Fibroblast of peridontal ligament (primary cell): ENCODE measurements at regions not wholly inside any gene's neighbourhood (a gene's known extent, or its start where the extent isn't known, plus 50 kb on each side); places are given as distances from the start of the nearest gene placed in this dataset.
"Not testable (repeated sequence)": the region's sequence is repeated elsewhere in the genome, so short reads cannot be mapped to it uniquely, and the experiment has no call there.

ENCODE experiments used
- DNase-seq: peaks from one replicate; pipeline ENCODE4 v3.0.0-alpha.2; 2010; ENCODE audit errors: extremely low read depth

DNA sequence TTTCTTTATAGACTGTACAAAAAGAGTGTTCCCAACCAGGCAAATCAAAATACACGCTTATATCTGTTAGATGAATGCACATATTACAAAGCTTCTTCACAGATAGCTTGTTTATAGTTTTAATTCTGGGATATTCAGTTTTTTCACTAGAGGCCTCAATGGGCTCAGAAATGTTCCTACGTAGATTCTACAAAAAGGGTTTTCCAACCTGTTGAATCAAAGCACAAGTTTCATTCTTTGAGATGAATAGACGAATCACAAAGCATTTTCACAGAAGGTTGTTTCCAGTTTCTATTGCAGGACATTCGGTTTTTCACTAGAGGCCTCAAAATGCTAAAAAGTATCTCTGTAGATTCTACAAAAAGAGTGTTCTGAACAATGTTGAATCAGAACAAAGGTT is 1490.3 kb downstream of the UQCRFS1 start:
- no peak for DNase-seq

DNA sequence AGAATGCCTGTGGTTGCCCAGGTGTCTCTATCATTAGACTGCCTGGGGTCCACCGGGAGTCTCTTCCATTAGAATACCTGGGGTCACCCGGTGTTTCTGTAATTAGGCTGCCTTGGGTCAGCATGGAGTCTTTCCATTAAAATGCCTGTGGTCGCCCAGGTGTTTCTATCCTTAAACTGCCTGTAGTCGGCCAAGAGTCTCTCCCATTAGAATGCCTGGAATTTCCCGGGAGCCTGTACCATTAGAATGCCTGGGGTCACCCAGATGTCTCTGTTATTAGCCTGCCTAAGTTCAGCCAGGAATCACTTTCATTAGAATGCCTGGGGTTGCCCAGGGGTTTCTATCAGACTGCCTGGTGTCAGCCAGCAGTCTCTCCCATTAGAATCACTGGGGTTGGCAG is 1492.8 kb downstream of the UQCRFS1 start:
- no peak for DNase-seq

DNA sequence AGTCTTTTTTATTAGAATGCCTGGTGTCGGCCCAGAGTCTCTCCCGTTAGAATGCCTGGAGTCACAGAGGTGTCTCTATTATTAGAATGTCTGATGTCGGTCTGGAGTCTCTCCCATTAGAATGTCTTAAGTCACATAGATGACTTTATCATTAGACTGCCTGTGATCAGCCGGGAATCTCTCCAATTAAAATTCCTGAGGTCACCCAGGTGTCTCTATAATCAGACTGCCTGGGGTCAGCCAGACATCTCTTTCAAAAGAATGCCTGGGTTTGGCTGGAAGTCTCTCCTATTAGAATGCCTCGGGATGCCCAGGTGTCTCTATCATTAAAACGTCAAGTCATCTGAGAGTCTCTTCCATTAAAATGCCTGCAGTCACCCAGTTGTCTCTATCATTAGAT is 1493.9 kb downstream of the UQCRFS1 start:
- DNase-seq = no peak

DNA sequence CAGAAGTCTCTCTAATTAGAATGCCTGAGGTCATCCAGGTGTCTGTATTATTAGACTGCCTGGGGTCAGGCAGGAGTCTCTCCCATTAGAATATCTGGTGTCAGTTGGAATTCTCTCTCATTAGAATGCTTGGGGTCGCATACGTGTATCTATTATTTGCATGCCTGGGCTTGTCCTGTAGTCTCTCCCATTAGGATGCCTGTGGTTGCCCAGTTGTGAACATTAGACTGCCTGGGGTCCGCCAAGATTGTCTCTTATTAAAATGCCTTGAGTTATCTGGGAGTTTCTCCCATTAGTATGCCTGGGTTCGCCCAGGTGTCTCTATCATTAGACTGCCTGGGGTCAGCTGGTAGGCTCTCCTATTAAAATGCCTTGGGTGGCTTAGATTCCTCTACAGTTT is 1494.7 kb downstream of the UQCRFS1 start:
- DNase-seq = no peak

DNA sequence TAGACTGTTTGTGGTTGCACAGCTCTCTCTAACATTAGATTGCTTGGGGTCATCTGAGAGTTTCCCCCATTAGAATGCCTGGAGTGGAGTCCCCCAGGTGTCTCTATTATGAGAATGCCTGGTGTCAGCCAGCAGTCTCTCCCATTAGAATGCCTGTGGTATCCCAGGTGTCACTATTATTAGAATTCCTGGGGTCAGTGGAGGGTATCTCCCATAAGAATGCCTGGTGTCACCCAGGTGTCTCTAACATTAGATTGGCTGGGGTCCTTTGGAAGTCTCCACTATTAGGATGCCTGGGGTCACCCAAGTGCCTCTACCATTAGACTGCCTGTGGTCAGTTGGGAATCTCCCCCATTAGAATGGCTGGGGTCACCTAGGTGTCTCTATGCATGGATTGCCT is 1495.1 kb downstream of the UQCRFS1 start:
- DNase-seq = no peak

DNA sequence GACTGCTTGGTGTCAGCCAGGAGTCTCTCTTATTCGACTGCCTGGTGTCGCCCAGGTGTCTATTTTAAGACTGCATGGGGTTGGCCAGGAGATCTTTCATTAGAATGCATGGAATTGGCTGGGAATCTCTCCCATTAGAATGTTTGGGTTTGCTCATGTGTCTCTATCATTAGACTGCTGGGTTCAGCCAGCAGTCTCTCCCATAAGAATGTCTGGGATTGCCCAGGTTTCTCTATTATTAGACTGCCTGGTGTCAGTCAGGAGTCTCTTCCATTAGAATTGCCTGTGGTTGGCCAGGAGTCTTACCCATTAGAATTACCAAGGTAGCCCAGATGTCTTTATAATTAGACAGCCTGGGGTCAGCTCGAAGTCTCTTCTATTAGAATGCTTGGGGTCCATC is 1496.0 kb downstream of the UQCRFS1 start:
- no peak for DNase-seq

DNA sequence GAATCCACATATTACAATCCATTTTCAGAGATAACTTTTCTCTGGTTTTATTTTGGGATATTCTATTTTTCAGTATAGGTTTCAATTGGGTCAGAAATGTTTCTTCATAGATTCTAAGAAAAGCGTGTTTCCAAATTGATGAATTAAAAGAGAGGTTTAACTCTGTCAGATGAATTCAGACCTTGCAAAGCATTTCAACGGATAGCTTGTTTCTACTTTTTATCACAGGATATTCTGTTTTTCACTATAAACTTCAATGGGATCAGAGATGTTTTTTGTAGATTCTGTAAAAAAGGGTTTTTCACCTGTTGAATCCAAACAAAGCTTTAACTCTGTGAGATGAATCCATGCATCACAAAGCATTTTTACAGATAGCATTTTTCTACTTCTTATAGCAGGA is 1498.1 kb downstream of the UQCRFS1 start:
- no peak for DNase-seq

DNA sequence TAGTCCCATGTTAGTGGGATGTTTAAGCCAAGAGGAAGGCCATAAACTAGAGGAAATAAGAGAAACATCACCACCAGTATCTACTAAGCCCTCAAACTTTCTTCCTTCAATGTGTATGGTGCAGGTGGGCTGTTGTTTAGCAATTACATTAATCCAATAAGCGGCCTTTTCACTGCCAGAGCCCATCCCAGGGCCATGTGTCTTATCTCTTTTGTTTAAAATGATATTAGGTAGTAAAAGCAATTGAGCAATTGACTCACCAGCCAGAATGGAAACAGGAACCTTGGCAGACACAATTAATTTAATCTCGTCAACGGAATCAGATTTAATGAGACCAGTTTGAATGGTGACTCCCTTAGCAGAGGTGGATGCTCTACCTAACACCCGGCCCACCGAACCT is 1503.5 kb downstream of the UQCRFS1 start:
- no peak for DNase-seq

DNA sequence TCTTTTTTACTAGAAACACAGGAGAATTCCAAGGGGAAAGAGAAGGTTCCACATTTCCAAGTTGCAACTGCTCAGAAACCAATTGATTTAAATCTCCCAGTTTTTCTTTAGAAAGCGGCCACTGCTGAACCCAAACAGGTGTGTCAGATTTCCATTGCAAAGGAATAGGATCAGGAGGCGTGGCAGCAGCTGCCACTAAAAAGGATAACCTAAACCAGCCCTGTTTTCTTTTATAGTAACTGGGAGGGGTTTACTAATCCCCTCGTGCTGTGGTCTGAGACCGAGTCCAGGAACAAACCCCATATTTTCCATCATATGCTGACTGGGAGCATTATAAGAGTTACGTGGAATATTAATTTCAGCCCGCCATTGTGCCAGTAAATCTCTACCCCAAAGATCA is 1504.0 kb downstream of the UQCRFS1 start:
- DNase-seq = not testable (repeated sequence)

DNA sequence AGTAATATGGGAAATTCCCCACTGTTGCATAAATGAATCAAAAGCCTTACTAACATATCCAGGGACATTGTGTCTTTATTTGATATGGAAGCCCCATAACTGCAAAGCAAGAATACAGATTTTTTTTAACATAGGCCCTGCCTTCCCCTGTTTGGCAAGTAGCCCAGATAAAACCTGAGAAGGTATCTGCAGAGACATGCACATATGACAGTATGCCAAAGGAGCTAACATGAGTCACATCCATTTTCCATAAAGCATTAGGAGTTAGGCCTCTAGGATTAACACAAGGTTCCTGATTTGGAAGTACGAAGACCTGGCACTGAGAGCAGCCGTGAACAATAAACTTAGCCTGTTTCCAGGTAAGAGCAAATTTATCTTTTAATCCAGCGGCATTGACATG is 1505.9 kb downstream of the UQCRFS1 start:
- DNase-seq = not testable (repeated sequence)

DNA sequence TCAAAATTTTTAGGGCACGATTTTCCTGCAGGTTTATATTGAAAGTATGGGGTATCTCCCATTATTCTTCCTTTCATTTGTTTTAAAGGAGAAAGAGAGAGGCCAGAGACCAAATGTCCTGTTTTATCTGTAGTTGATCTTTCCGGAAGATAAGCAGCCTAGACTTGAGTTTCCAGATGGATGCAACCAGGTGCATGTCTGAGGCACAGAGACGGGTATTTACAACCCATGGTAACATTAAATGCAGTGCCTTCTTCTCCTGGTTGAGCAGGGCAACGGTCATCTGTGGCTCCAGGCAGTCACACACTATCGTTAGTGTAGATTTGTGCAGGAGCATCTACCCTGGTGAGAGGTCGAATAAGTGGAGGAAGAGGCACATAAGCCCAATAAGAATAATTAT is 1507.1 kb downstream of the UQCRFS1 start:
- DNase-seq = no peak

DNA sequence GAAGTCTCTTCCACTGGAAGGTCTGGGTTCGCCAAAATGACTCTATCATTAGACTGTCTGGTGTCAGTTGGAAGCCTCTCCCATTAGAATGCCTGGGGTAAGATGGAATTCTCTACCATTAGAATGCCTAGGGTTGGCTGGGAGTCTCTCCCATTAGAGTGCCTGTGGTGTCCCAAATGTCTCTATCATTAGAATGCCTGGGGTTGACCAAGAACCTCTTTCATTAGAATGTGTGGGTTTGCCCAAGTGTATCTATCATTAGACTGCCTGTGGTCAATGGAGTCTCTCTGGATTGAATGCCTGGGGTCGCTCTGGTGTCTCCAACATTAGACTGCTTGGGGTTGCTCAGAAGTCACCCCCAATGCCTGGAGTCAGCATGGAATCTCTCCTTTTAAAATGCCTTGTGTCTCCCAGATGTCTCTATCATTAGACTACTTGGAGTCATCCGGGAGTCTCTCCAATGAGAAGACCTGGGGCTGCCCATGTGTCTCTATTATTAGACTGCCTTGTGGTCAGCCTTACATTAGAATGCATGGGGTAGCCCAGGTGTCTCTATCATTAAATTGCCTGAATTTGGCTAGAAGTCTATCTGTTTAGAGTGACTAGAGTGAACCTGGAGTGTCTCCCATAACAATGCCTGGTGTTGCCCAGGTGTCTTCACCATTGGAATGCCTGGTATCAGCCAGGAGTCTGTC is 1518.4 kb downstream of the UQCRFS1 start:
- no peak for DNase-seq

DNA sequence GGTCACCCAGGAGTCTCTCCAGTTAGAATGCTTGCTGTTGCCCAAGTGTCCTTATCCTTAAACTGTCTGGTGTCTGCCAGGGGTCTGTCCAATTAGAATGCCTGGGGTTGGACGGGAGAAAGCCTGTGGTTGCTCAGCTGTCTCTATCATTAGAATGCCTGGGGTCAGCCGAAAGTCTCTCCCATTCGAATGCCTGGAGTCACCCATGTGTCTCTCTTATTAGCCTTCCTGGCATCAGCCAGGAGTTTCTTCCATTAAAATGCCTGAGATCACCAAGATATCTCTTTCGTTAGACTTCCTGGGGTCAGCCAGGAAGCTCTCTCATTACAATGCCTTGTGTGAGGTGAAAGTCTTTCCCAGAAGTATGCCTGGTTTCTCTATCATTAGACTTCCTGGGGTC is 1521.0 kb downstream of the UQCRFS1 start:
- DNase-seq = no peak

DNA sequence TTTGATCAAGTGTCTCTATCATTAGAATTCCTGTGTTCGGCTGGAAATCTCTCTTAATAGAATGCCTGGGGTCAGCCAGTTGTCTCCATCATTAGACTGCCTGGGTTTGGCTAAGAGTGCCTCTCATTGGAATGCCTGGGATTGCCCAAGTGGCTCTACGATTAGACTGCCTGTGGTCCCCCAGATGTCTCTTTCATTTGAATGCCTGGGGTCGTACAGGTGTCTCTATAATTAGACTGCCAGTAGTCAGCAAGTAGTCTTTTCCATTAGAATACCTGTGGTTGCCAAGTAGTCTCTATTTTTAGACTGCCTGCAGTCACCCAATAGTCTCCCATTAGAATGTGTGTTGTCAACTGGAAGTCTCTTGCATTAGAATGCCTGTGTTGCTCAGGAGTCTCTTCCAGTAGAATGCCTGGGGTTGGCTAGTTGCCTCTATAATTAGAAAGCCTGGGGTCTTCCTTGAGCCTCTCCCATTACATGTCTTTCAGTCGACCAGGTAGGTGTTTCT is 1523.2 kb downstream of the UQCRFS1 start:
- DNase-seq = no peak

DNA sequence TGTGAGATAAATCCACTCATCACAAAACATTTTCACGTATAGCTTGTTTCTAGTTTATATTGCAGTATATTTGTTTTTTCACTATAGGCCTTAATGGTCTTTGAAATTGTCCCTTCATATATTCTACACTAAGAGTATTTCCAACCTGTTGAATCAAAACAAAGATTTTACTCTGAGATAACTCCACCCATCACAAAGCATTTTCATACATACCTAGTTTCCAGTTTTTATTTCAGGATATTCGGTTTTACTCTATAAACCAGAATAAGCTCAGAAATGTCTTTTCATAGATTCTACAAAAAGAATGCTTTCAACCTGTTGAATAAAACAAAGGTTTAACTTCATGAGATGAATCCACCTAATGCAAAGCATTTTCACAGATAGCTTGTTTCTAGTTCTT is 1528.7 kb downstream of the UQCRFS1 start:
- no peak for DNase-seq

DNA sequence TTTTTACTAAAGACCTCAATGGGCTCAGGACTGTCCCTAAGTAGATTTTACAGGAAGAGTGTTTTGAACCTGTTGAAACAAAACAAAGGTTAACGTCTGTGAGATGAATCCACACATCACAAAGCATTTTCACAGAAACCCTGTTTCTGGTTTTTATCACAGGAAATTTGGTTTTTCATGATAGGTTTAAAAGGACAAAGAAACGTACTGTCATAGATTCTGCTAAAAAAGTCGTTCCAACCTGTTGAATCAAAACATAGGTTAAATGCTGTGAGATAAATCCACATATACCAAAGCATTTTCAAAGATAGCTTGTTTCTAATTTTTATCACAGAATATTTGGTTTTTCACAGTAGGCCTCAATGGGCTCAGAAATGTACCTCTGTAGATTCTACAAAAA is 1531.0 kb downstream of the UQCRFS1 start:
- DNase-seq = no peak

DNA sequence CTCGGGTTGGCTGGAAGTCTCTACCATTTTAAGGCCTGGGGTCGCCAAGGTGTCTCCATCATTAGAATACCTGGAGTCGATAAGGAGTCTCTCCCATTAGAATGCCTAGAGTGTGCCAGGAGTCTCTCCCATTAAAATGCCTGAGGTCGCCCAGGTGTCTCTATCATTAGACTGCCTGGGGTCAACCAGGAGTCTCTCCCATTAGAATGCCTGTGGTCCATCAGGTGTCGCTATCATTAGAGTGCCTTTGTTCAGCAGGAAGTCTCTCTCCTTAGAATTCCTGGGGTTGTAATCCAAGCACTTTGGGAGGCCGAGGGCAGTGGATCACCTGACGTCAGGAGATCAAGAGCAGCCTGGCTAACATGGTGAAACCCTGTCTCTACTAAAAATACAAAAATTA is 1533.0 kb downstream of the UQCRFS1 start:
- DNase-seq = no peak

DNA sequence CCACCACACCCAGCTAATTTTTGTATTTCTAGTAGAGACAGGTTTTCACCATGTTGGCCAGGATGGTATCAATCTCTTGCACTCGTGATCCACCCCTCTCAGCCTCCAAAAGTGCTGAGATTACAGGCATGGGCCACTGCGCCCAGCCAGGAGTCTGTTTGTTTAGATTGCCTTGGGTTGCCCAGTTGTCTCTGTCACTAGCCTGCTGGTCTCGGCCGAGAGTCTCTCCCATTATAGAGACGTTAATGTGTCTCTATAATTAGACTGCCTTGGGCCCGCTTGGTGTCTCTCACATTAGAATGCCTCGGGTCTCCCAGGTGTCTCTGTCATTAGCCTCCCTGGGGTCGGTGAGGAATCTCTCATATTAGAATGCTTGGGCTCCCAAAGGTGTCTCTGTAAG is 1533.6 kb downstream of the UQCRFS1 start:
- DNase-seq = no peak

DNA sequence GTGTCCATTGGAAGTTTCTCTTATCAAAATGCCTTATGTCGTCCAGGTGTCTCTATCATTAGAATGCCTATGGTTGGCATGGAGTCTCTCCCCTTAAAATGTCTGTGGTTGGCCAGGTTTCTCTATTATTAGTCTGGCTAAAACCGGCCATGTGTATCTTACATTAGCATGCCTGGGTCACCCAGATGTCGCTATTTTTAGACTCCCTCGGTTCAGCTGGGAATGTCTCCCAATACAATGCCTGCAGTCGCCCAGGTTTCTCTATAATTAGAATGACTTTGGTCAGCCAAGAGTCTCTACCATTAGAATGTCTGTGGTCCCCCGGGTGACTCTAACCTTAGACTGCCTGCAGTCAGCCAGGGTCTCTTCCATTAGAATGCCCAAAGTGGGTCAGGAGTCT is 1536.1 kb downstream of the UQCRFS1 start:
- no peak for DNase-seq

DNA sequence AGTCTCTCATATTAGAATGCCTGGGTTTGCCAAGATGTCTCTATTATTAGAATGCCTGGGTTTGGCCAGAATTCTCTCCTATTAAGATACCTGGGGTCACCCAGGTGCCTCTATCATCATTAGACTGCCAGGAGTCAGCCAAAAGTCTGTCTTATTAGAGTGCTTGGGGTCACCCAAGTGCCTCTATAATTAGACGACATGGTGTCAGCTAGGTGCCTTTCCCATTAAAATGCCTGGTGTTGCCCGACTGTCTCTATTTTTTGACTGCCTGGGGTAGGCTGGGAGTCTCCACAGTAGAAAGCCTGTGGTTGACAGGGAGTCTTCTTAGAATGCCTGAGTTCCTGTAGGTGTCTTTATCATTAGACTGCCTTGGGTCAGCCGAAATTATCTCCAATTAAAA is 1536.6 kb downstream of the UQCRFS1 start:
- DNase-seq = no peak

DNA sequence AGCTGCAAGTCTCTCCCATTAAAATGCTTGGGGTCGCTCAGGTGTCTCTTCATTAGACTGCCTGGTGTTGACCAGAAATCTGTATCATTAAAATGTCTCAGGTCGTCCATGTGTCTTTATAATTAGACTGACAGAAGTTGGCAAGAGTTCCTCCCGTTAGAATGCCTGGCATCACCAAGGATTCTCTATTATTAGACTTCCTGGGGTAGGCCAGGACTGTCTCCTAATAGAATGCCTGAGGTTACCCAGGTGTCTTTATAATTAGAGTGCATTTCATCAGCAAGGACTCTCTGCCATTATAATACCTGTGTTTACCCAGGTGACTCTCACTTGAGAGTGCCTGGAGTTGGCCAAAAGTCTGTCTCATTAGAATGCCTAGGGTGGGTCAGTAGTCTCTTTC is 1537.2 kb downstream of the UQCRFS1 start:
- DNase-seq = no peak

DNA sequence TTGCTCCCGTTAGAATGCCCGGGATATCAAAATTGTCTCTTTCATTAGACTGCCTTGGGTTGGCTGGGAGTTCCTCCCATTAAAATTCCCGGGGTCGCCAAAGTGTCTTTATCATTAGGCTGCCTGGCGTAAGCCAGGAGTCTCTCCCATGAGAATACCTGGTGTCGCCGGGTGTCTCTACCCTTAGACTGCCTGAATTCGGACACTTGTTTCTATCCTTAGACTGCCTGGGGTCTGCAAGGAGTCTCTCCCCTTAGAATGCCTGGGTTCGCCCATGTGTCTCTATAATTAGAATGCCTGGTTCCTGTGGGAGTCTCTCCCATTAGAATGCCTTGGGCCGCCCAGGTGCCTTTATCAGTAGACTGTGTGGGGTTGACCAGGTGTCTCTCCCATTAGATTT is 1538.2 kb downstream of the UQCRFS1 start:
- DNase-seq = no peak

DNA sequence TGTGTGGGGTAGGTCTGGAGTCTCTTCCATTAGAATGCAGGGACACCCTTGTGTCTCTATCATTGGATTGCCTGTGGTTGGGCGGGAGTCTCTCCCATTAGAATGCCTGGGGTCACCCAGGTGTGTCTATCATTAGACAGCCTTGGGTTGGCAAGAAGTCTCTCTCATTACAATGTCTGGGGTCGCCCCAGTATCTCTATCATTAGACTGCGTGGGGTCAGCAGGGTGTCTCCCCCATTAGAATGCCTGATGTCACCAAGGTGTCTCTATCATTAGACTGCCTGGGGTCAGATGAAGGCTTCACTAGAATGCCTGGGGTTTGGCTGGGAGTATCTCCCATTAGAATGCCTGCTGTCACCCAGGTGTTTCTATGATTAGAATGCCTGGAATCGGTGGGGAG is 1539.0 kb downstream of the UQCRFS1 start:
- no peak for DNase-seq
